ENCODE measurements at regions not wholly inside any gene's neighbourhood (a gene's known extent, or its start where the extent isn't known, plus 50 kb on each side); places are given as distances from the start of the nearest gene placed in this dataset.

DNA sequence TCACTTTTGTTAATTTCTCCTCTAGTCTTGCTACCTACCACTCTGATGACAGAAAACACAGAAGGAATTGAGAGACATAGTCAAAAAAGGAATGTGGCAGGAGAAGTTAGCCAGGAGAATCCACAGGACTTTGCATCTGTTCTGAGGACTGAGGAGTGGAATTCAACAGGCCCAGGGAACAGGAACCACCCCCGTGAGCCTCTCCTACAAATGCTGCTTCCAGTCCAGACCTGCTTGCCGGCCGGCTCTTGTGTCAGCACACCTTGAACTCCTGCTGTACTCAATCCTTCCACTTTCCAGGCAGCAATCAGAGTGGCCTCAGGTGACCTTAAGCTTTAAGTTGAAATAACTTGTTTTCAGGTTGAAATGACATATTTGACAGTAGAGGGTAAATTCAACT lies 903.1 kb downstream of the BCL11B start:
- no peak for DNase-seq

DNA sequence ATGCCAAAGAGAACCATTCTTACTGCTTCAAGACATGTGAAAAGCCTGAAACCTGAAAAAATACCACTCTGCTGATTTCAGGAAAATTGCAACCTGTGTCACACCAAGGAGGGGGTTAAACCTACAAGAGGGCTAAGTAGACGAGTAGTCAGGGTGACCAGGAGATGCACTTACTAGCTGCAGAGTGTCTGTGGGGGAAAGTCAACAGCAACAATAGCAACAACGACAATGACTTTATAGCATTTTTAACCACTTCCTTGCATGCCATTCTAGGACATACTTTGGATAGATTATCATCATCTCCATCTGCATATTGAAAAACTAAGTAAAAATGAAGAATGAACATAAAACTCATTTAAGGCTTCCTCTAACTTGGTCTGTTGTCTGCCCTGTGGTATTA lies 902.7 kb downstream of the BCL11B start:
- DNase-seq = no peak

DNA sequence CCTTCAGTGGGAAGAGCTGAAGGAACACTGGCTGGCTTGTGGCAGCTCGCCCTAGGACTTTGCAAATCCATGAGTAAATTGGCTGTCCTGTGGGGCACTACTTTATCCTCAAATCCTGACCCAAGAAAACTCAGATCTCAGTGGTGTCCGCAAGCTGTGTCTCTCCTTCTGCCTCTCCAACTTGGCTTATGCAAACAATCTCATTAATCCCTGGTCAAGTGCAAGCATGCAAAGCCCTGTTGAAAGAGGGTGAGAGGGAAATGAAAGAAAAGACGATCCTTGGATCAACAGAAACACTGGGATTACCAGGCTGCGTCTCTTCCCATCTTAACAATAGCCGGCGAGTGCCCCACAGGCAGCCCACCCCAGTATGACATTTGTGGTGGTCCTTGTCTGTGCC lies 901.6 kb downstream of the BCL11B start:
- no peak for DNase-seq

DNA sequence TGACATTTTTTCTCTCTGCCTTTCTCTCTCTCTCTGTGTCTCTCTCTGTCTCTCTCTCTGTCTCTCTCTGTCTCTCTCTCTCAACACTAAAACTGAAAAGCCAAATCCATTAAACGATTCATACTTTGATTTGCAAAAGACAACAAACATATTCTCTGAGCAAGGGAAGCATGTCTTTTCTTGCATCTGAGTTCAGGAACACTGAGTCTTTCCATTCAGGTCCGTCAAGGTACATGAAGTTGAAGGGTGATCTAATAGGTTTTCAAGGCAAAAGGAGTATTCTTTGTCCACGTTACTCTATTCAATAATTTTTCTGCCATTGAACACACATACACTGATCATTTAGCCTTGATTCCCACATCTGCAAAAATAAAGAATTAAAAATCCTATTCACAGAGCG lies 900.9 kb downstream of the BCL11B start:
- DNase-seq = no peak

DNA sequence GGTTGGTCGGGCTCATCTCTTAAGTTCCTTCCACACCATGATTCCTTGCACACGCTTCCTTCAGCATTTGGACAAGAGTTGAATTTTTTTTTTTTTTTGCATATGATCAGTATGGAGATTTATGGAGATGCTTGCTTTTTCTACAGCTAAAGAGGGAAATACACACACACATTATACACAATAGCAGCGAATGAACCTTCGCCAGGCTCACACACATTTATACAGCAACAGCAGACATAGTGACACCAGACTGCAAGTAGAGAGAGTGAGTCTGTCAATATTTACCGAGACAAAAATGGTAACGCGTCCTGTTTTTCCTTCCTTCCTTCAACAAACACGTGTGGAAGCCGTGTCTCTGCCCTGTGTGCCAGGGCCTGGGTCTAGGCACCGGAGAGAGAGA lies 897.9 kb downstream of the BCL11B start:
- DNase-seq = no peak

DNA sequence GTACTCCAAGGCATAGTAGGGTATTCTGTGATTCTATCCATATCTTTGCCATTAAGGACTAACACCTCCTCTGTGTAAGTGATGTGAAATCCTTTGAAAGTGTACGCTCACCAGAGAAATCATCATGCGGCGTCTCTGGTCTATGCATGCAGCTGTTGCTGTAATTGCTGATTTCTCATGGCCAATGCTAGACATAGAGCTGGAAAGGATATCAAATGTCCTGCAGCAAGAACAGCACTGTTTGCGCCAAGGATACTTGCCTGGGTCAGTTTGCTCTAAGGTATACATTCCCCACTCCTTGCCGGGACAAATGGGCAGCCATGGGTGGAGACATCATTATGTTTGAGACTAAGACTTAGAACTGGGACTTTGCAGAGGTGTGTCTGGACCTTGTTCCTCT lies 896.4 kb downstream of the BCL11B start:
- no peak for DNase-seq

DNA sequence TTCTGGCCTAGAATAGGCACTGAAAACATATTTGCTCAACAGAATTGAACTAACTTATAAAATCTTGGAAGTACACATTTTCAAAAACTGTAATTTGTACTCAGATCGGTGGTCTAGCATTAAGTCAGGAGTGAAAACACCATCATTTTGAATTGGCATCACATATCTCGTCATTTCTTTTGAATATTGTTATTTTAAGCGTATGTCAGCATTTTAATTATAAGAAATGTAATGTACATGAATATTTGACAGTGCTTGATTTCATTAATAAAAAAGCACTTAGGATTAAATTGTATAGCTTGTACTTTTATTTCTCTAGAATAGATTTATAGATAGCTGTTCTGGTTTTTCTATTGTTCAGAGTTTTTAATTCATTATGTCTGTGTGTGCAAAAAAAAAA lies 892.2 kb downstream of the BCL11B start:
- no peak for DNase-seq

DNA sequence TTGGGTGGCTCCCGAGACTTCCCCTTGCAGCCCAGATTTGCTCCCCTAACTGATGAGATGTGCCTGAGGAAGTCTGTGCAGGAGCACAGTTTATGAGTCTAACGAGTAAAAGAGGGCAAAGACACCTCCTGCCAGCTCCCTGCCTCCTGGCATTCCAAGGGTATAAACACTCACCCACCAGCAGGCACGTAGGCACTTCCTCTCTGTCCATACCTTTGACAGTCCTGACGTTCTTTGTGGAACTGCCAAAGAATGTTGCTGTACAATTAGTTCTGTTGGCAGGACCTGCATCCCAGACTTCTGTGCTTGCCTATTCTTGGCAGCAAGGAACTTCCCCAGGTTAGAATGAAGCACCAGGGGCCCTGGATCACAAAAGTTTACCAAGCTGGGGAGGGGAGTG lies 889.3 kb downstream of the BCL11B start:
- DNase-seq = no peak

DNA sequence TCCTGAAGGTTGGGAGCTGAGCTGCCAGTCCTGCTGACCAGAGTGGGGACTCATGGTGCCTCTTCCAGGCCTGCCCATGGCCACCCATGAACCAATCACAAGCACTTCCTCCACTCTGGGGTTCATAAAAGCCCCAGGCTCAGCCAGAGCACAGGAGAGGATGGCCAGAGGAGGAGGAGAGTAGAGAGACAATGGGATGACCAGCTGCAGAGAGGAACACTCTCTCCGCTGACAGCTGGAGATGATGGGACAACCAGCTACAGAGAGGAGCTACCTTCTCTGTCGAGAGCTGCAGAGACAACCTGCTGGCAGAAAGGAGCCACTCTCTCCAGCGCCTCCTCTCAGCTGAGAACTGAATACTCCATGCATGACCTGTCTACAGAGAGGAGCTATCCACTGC lies 886.1 kb downstream of the BCL11B start:
- no peak for DNase-seq

DNA sequence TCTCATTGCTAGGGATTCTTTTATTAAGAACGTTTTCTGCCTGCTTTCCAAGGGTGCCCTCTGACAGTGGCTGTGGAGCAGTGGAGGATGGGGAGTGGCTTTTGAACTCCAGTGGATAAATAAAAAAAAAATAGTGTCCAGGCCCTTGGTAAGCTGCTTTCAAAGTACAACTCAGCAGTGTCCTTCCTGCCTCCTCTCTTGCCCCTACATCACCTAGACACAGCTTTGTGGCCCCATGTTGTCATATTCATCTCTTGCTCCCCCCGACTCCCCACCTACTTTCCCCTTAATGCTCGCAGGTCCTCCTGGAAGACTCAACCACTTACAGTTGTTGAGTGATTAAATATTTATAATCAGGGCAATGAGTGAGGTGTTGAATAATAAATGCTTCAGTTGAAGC lies 880.9 kb downstream of the BCL11B start:
- no peak for DNase-seq

DNA sequence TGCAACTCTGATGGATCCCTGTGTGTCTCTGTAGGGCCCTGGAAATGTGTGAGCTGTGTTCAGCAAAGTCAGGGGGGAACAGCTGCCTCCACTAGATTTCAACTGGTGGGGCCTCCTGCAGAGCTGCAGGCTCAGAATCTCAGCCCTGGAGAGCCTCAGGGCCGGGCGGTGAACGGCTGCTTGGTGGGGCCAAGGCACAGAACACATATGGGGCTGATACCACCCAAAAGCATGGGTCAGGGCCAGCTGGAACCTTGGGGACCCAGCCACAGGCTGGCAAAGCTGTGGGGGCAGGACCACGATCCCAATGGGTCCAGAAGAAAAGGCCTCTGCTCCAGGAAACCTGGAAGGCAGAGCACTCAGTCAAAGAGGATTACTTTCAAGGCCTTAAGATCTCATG lies 878.5 kb downstream of the BCL11B start:
- no peak for DNase-seq

DNA sequence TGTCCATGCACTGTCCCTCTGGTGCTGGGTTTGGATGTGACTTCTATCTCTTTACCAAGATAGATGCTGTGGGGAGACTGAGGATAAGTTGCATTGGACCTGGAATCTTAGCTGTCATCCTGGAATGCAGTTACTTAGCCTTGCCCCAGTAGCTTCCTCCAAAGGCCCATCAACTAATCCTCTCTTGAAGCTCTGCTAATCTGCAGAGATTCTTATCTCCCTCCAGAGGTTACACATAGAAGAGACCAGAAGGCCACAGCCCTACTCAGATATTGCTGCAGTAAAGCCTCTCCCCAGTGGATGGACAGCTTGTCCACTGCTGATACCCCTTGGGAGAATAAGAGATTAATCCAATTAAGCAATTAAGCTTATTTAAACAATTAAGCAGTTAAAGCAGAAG lies 867.2 kb downstream of the BCL11B start:
- DNase-seq = no peak

DNA sequence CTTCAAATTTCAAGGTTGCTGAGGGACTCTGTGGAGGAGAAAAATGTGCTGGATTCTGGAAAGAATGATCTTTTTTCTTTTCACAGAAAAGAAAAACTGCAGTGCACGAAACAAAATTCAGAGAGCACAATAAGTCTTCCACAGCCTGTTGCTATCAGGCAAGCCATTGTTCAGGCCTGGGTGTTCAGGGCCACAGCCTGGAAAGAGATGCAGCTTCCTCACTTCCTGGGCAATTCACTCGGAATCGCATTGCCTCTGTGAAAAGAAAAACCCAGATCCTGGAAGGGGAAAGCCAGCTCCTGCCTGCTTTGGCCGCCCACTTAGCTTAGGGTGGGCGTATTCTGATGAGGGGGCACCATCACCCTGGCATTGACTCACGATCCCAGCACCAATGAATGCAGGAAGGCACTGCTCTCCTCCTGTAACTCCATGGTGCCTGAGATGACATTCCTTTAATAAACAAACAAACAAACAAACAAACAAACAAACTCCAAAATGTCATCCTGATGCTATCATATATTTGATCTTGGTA lies 863.9 kb downstream of the BCL11B start:
- DNase-seq = no peak

DNA sequence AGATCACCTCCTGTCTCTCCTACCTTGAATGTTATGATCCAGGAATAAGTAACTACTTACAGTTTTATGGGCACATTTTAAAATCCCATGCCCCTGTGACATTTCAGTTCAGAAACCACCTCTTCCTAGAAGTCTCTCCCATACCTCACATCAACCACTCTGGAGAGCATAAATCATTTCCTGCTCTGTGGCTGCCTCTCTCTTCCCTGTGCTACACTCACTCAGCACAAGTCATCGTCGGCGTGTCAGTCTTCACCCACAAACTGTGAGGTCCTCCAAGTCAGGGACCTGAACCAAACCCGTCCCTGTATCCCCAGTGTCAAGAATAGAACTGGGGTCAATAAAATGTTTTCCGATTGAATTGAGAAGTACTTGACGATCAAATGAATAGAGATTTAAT lies 863.3 kb downstream of the BCL11B start:
- no peak for DNase-seq

DNA sequence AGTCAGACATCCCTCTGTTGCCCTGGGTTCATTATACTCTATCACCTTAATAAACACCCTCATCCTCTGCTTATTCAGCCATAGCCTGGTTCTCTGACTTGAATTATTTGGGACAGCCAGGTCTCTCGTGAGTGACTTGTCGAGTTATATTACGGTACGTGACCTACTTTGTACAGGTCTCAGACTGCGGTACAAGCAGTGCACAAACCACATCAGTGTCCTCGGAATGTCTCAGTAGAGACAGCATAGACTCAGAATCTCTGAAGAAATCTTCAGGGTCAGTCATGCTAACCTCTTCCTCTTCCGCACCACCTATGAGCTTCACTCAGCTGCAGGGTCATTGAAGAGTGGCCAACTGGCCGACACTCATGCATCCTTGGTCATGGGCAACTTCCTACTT lies 860.8 kb downstream of the BCL11B start:
- no peak for DNase-seq

DNA sequence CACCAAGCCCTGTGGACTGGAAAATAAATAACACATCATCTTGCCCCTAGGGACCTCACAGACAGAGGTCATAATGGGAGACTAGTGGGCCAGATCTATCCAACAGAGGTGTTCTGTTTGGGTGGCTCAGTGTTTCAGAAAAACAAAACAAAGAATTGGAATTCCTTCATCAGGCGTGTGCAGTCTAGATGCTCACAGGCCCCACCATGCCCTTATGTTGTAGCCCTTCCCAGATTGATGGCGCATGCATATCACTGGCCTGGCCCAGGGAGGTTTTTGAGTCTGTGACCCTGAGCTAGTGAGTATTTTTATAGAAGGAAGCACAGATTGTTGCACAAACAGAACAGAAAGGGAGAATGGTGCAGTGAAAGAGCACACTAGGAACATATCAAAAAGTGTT lies 859.6 kb downstream of the BCL11B start:
- no peak for DNase-seq

DNA sequence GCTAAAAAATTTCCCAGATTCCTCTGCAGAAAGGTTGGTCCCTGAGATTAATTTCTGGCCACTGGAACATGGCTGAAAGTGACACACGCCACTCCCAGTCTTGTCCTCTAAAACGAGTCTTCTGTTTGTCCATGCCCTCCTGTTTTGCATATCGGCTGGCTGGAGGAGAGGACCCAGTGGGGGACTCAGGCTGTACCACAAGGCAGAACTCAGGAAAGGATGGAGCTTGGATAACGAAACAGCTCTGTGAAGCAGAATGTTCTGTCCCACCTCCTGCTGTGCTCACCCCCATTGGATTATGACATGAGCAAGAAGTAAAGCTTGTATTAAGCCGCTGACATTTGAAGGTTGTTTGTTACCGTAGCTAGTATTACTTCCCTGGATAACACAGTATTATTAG lies 856.2 kb downstream of the BCL11B start:
- no peak for DNase-seq

DNA sequence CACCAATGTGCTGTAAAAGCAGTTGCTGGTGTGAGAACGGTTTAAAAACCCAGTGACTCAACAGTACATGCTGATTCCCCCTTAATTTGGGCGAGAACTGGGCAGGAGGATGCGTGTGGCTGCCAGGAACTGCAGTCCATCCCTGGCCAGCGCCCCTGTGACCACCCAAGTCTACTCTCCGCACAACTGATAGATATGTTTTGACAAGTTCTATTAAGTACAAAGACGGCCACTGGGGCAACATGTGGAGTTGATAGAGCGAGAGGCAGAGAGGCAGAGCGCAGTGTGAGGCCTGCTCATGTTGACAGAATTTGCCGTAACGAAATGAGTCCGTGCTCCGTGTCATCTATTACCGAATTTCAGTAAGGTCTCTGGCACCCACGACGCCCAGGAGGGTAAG lies 855.0 kb downstream of the BCL11B start:
- DNase-seq = no peak

DNA sequence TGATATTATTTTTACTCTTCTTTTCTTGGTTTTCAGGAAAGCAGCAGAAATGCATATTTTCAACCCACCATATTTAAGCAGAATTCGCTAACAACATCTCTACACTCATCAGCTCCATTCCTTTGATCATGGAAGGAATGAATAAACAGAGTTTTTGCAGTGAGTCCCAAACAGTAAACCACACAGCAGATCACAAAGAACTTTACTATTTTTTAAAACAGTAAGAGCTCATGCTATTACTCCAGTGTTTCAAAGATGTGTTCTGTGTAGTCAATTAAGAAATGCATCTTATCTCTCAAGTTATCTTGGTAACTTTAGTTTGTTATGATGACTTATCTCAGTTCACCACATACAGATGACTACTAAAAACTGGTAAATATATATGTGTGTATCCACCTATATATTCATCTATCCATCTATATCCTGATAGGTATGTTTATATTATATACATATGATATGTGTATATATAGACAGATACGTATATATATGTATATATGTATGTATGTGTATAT lies 843.5 kb downstream of the BCL11B start:
- DNase-seq = no peak

DNA sequence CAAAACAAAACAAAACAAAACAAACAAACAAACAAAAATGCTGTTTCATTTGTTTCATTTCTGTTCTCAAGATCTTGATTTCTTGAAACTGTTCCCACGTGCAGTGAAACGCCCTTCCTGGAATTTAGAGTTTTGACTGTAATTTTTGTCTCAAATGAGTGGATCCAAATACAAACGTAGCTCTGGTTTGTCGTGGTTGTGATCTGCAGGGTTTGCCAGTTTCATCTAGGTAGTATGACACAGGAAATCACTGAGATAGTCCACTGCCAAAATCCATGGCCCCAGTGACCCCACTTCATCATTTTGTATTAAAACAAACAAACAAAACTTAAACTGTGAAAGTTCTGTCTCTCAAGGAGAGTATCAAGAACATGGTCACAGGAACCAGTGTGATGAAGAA lies 838.6 kb downstream of the BCL11B start:
- no peak for DNase-seq

DNA sequence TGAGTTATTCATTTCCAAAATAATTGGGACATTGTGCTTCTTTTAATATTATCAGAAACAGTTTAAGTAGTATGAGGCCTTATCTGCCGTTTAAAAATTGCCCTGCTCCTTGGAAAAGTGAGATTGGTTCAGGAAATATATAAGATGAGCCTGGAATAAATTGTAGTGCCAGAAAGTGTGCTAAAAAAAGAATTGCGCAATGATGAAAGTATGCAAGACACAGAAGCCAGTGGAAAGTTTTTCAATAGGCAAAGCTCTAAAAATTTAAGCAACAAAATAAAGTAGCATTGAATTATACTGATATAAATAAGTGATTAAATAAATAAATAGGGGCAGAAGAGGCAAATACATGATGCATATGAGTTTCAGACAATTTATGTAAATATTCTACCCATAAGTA lies 834.9 kb downstream of the BCL11B start:
- DNase-seq = no peak

DNA sequence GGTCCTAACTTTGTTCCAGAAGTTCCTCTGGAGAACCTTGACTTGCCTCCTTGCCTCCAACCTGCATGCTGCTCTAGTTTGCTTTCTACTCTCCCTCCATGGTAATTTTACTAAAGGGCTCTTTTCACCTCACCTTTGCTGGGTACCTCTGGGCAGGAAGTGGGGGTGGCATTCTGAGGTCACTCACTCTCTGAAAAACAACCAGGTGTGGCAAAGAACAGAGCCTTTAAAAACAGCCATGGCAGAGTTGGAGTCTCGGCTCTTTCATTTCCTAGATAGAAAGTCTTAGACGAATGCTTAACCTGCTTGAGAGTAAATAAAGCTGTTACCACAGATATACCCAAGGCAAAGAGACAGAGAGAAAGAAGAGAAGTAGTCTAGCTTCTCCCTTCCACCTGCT lies 827.9 kb downstream of the BCL11B start:
- DNase-seq = no peak

DNA sequence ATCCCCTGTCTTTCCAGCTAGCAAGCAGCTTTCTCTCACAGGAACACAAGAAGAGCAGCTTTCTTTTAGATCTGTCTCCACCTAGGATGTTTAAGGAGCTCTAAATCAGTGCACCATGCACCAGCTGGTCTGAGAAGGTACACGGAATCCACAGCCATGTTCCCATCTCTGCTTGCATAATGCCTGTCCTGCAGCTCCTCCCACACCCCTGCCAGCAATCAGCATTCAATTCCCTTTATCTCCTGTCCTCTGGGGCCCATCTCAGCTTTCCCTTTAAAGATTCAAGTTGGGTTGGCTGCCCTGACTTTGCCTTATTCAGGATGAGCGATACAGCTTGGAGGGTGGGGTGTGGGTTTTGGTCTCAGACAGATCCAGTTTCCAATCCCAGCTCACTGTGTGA lies 826.3 kb downstream of the BCL11B start:
- DNase-seq = no peak

DNA sequence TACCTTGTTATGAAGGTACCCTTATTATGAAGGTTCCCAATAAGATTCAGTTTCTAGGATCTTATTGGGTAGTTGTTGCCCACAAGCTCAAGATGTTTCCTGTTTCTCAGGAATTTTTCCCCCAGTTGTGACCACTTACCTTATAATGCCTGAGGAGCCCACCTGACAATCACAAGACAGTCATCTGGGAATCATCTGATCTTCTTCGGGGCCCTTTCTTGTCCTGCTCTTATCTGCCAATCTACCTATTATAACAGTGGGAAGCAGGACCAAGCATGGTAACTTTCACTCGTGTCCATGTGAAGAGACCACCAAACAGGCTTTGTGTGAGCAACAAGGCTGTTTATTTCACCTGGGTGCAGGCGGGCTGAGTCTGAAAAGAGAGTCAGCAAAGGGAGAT lies 825.5 kb downstream of the BCL11B start:
- DNase-seq = no peak

DNA sequence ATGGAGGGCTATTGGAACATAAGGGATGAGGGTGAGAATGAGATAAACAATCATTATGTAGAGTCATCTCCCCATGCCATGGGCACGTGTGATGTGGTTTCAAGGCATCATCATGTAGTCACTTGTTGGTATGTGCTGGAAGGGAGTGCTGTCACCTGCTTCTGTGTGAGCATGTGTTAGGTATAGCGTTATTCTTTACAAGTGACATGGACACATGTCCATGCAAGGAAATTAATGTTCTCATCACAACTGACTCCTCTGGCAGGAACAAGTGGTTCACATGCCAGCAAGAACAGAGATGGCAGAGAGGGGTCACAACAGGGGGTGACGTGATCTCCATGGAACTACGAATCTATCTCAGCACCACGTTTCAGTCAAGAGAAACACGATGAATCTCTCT lies 815.8 kb downstream of the BCL11B start:
- no peak for DNase-seq

DNA sequence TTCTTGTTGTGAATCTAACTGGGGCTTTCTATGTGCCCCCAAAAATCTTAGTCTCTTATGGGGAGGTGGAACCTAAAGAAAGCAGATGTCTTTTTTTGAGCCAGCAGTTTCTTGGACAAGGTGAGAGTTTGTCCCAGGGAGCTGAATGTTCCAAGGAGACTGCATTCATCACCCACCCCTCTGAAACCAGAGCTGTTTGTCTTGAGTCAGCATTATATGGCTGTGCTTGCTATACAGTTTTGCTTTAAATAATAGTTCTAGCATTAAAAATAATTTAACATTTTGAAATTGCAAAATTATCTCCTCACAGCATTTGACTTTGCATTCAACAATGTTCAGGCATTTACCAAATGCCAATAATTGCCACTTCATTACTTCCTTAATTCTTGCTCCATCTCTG lies 813.3 kb downstream of the BCL11B start:
- DNase-seq = no peak

All from stimulated activated naive CD4-positive, alpha-beta T cell treated with Interleukin-2 at 50 U/mL for 16 hours (primary cell).